ENCODE measurements at regions not wholly inside any gene's neighbourhood (a gene's known extent, or its start where the extent isn't known, plus 50 kb on each side); places are given as distances from the start of the nearest gene placed in this dataset.
"Not testable (repeated sequence)": the region's sequence is repeated elsewhere in the genome, so short reads cannot be mapped to it uniquely, and the experiment has no call there.

GRCh38 chr11:101835506-101836063 is 79.2 kb upstream of the CEP126 start:
- Mint-ChIP-seq H3K9me3 (ENCODE audit: unreplicated experiment) (no peaks in the 10 kb centered on the region), H3K4me1 (ENCODE audit: low read depth, unreplicated experiment) (peaks cover 4% of the 10 kb centered on the region), H3K36me3 (ENCODE audit: insufficient read depth, unreplicated experiment) (no peaks in the 10 kb centered on the region), H3K27me3 (ENCODE audit: insufficient read depth, unreplicated experiment) (no peaks in the 10 kb centered on the region), H3K4me3 (ENCODE audit: unreplicated experiment) (no peak overlapping the region), H3K27ac (ENCODE audit: unreplicated experiment) (no peak overlapping the region)
- ChIA-PET POLR2A (no interaction called here), CTCF (no interaction called here)
- peaks cover 5% of the 10 kb centered on the region for H3K4me1 ChIP-seq
- DNase-seq, result no peak
- TF ChIP-seq CTCF (IDR thresholded peaks at IDR 0.05; ENCODE audit: insufficient read depth in 1 of 2, low read depth in 1 of 2, low read length in 1 of 2, severe bottlenecking in 1 of 2, unreplicated experiment in 1 of 2), result no peak
- H3K36me3 ChIP-seq (ENCODE audit: control insufficient read depth, insufficient read depth, low read length), result no peaks in the 10 kb centered on the region
- no peaks in the 10 kb centered on the region for H3K9me3 ChIP-seq
- no peaks in the 10 kb centered on the region for H3K27me3 ChIP-seq (replicated peaks; ENCODE audit: control insufficient read depth, insufficient read depth, low read length)
- intact Hi-C loops (cut with micrococcal nuclease; ENCODE audit: unreplicated experiment), result no loop called here
- no TSS peak for BruUV-seq (replicated peaks)
- no peak overlapping the region for H3K4me3 ChIP-seq (ENCODE audit: low read depth, low read length)

GRCh38 chr11:101830475-101830874 is 84.3 kb upstream of the CEP126 start:
- H3K36me3 ChIP-seq (ENCODE audit: control insufficient read depth, insufficient read depth, low read length); intact Hi-C loops (cut with micrococcal nuclease; ENCODE audit: unreplicated experiment); H3K4me3 ChIP-seq (ENCODE audit: low read depth, low read length); H3K27ac Mint-ChIP-seq (ENCODE audit: unreplicated experiment); POLR2A ChIA-PET; H3K36me3 Mint-ChIP-seq (ENCODE audit: insufficient read depth, unreplicated experiment); BruUV-seq (replicated peaks); H3K4me1 Mint-ChIP-seq (ENCODE audit: low read depth, unreplicated experiment); H3K4me3 Mint-ChIP-seq (ENCODE audit: unreplicated experiment); H3K27me3 Mint-ChIP-seq (ENCODE audit: insufficient read depth, unreplicated experiment); DNase-seq; CTCF ChIA-PET; H3K9me3 Mint-ChIP-seq (ENCODE audit: unreplicated experiment); H3K27me3 ChIP-seq (replicated peaks; ENCODE audit: control insufficient read depth, insufficient read depth, low read length); H3K9me3 ChIP-seq; H3K4me1 ChIP-seq: not testable (repeated sequence)

GRCh38 chr11:101825531-101825930 is 89.3 kb upstream of the CEP126 start:
- H3K27ac Mint-ChIP-seq (ENCODE audit: unreplicated experiment), result no peak overlapping the region
- Histone ChIP-seq H3K4me3 (ENCODE audit: low read depth, low read length) (no peak overlapping the region), H3K36me3 (ENCODE audit: control insufficient read depth, insufficient read depth, low read length) (no peaks in the 10 kb centered on the region), H3K27me3 (replicated peaks; ENCODE audit: control insufficient read depth, insufficient read depth, low read length) (no peaks in the 10 kb centered on the region), H3K4me1 (no peaks in the 10 kb centered on the region), H3K9me3 (no peaks in the 10 kb centered on the region)
- H3K9me3 Mint-ChIP-seq (ENCODE audit: unreplicated experiment), result no peaks in the 10 kb centered on the region
- no peaks in the 10 kb centered on the region for H3K36me3 Mint-ChIP-seq (ENCODE audit: insufficient read depth, unreplicated experiment)
- H3K4me3 Mint-ChIP-seq (ENCODE audit: unreplicated experiment), result no peak overlapping the region
- no peak for DNase-seq
- H3K4me1 Mint-ChIP-seq (ENCODE audit: low read depth, unreplicated experiment), result no peaks in the 10 kb centered on the region
- BruUV-seq (replicated peaks), result no TSS peak
- H3K27me3 Mint-ChIP-seq (ENCODE audit: insufficient read depth, unreplicated experiment), result peaks cover 4% of the 10 kb centered on the region
- no peak for TF ChIP-seq CTCF (IDR thresholded peaks at IDR 0.05; ENCODE audit: insufficient read depth in 1 of 2, low read depth in 1 of 2, low read length in 1 of 2, severe bottlenecking in 1 of 2, unreplicated experiment in 1 of 2)
- CTCF ChIA-PET, result no interaction called here
- POLR2A ChIA-PET, result no interaction called here
- intact Hi-C loops (cut with micrococcal nuclease; ENCODE audit: unreplicated experiment), result no loop called here

GRCh38 chr11:101817581-101817980 is 97.2 kb upstream of the CEP126 start:
- ChIA-PET CTCF (no interaction called here), POLR2A (no interaction called here)
- no peaks in the 10 kb centered on the region for H3K36me3 ChIP-seq (ENCODE audit: control insufficient read depth, insufficient read depth, low read length)
- H3K9me3 Mint-ChIP-seq (ENCODE audit: unreplicated experiment), result no peaks in the 10 kb centered on the region
- no peak for DNase-seq
- no peaks in the 10 kb centered on the region for H3K27me3 Mint-ChIP-seq (ENCODE audit: insufficient read depth, unreplicated experiment)
- no peak overlapping the region for H3K27ac Mint-ChIP-seq (ENCODE audit: unreplicated experiment)
- no peak overlapping the region for H3K4me3 ChIP-seq (ENCODE audit: low read depth, low read length)
- no peak overlapping the region for H3K4me3 Mint-ChIP-seq (ENCODE audit: unreplicated experiment)
- no peaks in the 10 kb centered on the region for H3K9me3 ChIP-seq
- no peaks in the 10 kb centered on the region for H3K4me1 ChIP-seq
- no peak for TF ChIP-seq CTCF (IDR thresholded peaks at IDR 0.05; ENCODE audit: insufficient read depth in 1 of 2, low read depth in 1 of 2, low read length in 1 of 2, severe bottlenecking in 1 of 2, unreplicated experiment in 1 of 2)
- no peaks in the 10 kb centered on the region for H3K27me3 ChIP-seq (replicated peaks; ENCODE audit: control insufficient read depth, insufficient read depth, low read length)
- no peaks in the 10 kb centered on the region for H3K36me3 Mint-ChIP-seq (ENCODE audit: insufficient read depth, unreplicated experiment)
- intact Hi-C loops (cut with micrococcal nuclease; ENCODE audit: unreplicated experiment), result no loop called here
- no TSS peak for BruUV-seq (replicated peaks)
- no peaks in the 10 kb centered on the region for H3K4me1 Mint-ChIP-seq (ENCODE audit: low read depth, unreplicated experiment)

All from Caco-2 (cell line).